D341Med (cell line): ENCODE measurements at regions not wholly inside any gene's neighbourhood (a gene's known extent, or its start where the extent isn't known, plus 50 kb on each side); places are given as distances from the start of the nearest gene placed in this dataset.

Experiments used
- DNase-seq: peaks from one replicate; pipeline ENCODE4 v3.0.0; 2012; ENCODE audit warnings: low spot score

DNA sequence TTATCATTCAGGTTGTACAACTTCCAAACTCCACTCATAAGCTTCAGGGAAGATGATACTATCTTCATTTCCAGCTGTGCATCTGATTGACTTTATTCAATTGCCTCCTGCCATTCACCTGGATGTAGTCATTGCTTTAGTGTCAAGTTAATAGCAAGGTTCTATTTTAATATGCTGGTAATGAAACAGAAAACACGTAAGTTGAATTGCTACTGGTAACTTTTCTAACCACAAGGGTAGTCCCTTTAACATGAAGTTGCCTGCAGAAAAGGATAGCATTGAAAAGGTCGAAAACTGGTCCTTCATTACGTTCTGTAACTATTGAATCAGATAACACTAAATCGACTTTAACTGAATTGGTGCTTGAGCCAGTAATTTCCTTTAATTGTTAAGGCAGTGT, 459.4 kb upstream of the CDH6 start:
- DNase-seq, result no peak

DNA sequence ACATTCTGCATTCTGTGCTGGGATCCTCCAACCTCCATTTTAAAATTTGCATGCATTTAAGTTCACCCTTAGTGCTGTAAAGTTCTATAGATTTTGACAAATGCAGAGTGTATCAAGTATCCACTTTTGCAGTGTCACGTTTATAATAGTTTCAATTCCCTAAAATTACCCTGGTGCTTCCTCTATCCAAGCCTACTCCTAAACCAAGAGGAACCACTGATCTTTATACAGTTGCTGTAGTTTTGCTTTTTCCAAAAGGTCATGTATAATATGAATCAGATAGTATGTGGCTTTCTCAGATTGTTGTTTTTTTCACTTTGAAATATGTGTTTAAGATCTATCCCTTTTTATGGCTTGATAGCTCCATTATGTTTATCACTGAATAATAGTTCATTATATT, 468.4 kb upstream of the CDH6 start:
- DNase-seq, result no peak

DNA sequence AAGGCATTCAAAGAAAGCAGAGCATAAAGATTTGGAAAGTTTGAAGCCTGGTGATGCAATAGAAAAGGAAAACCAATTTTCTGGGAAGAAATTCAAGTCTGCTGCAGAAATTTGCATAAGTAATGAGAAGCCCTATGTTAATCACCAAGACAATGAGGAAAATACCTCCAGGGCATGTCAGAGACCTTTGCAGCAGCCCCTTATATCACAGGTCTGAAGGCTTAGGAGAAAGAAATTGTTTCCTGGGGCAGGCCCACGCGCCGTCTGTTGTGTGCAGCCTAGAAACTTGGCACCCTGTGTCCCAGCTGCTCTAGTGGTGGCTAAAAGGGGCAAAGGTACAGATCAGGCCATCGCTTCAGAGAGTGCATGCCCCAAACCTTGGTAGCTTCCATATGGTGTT, 495.3 kb upstream of the CDH6 start:
- no peak for DNase-seq

DNA sequence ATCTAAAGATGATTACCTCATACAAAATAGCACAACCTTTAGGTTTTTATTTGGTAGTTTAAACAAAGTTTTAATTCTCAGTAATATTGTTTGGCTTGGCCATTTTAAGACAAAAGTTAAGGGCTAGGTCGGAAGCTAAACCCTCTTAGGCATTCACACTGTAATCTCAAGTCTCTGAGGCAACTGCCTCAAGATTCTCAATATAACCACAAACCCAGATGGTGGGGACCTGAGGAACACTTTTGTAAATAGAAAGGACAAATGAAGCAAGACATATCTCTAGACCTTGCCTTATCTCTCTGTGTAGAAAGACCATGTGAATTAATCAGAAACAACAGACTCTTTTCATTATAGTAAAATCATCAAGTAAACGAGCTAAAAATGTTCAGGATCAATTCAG, 500.2 kb upstream of the CDH6 start:
- DNase-seq, result no peak

DNA sequence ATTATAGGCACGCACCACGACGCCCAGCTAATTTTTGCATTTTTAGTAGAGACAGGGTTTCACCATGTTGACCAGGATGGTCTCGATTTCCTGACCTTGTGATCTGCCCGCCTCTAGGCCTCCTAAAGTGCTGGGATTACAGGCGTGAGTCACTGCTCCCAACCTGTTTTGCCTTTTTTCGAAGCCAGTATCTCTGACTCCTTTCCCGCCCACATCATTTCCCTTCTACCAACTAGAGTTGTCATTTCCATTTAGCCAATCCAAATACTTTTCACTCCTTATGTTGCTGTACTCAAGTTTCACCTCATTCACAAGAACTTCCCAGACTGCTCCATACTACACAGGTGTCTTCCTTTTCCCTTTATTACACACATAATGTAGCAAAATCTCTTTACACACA, 502.6 kb upstream of the CDH6 start:
- DNase-seq, result no peak

DNA sequence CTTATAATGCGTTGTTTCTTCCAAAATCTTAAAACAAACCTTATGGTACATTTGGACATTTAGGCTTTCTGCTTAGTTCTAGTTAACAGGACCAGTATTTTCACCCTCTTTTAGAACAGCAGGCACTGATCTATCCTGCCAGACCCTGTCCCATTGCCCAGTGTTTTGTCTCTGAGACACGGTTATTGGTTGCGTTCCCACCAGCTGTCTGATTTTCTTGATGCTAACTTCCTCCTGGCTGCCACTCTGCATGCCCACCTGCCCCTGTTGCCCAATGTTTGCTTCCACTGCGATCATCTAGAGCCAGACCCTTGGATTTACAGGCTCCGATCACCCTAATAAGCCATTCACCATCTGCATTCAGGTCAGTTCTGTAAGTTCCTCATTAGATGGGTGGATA, 506.0 kb upstream of the CDH6 start:
- no peak for DNase-seq

DNA sequence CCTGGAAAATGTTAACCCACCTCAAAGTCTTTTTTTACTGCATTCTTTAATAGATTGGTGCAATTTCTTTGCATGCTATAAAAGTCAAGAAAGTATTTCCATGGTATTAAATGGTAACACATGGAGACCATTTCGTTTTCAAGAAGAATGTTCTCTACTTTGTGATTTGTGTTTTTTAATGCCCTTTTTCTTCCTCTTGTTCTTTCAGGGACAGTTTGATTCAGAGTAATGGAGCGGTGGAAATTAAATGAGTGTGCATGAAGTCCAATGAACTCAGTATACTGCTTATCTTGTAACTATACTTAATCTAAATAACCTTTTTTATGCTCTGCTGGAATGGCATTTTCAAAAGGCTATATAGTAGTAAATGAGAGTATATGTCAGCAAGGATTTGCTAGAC, 507.0 kb upstream of the CDH6 start:
- DNase-seq, result no peak

DNA sequence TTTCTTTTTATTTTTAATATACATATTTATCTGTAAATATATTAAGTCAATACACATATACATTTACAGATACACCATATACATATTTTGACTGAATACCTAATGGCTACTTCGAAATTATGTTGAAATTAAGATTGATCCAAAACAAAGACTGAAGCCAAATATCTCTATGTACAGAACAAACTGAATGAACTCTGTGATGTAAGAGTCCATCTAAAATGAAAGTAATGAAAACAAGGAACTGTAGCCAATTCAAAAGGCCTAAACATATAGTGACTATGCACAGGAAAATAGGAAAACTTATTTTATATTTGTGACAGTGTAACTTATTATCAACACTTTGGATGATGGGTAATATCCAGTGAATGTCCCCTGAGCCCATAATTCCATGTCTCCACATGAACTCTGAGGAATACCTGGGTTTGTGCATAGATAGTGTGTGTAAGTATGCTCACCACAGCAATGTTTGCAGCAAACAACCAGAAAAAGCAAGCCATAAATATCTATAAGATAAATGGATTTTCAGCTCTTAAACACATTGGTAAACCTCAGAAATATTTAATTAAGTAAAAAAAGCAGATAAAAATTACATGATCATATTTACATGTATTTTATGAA, 517.2 kb upstream of the CDH6 start:
- DNase-seq, result no peak

DNA sequence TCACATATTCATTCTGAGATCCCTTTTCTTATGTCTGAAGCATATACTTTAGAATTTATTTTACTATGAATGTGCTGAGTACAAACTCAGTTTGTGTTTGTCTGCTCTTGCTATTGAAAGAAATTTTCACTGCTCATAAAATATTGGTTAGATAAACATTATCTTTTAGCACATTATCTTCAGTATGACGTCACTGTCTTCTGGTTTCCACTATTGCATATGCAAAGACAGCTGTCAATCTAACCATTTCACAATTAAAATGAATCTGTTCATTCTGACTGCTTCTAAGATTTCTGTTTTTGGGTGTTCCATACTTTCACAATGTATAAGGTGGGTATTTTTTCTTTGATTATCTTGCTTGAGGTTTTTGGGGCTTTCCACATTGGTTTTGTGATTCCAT, 526.2 kb upstream of the CDH6 start:
- no peak for DNase-seq

DNA sequence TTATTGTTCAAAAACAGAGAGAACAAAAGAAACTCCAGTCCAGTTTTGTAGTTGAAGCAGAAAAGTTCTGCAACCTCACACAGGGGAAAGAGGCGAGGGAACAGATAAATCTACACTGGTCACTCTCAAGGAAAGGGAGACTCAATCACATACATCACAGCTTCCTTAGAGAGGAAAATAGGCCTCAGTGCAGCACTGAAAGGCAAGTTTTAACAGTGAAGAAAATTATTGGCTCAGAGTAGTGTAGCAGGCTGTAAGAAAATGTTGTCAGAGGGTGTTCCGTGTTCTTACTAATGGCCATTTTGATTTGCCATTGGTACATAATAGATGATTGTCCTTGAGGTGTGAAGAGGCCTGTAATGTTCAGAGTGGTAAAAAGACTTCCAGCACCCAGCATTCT, 530.0 kb upstream of the CDH6 start:
- DNase-seq, result no peak

DNA sequence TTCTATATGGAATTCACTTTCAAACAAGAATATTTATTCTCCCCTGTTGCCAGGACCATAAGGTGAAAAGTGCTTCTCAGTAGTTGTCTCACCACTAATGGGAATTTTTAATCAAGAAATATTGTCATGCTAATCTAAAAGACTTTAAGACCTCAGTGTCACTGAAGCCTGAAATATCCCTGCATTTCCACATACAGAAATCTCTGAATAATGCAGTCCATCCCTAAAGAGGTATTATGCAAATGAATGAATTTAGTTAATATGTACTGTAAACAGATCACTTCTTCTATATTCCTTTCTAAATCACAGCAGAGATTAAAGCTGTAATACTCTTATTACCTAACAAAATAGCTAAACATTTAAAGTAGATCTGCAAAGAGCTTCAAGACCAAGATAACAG, 531.1 kb upstream of the CDH6 start:
- no peak for DNase-seq

DNA sequence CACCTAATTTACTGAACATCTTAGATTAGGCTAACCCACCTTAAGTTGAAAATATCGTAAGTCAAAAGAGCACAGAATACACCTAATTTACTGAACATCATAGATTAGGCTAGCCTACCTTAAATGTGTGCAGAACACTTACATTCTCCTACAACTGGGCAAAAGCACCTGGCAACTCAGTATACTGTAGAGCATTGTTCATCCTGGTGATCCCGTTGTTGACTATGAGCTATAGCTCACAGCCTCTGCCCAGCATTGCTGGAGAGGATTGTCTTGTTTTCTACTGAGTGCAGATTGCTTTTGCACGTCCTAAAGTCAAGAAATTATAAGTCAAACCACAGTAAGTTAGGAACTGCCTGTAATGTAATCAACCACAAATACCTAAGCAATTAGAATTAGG, 531.8 kb upstream of the CDH6 start:
- no peak for DNase-seq

DNA sequence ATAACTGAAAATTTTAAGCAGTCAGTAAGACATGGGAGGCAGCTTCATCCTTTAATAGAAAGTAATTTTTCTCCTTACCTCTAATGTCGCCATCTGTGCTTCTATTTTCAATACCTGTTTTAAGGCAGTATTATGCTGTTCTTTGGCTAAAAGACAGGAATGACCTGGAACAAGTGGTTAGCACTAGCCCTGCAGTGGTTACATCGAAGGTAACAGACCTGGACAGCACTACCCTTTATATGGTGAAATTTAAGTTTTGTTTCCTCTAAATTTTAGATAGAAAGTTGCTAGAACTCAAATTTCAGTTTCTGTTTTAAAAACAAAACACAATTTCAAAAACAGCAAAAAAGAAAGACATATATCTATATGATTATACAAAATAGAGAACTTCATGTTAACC, 534.1 kb upstream of the CDH6 start:
- DNase-seq, result no peak

DNA sequence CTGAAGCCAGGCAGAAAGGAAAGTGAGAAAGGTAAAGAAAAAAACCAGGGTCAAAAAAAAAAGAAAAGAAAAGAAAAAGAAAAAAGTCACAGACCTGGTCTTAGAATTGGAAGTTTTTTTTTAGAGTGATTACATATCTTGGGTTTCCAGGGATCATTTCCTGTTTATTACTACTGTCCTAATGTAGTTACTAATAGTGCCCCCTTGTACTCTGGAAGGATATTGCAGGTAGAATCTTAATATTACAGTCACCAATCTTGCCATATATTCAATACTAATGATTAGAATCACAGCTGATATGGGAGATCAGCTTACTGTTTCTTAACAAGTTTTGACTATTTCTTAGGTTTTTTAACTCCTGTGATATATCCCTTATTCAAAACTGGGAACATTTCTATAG, 543.2 kb upstream of the CDH6 start:
- DNase-seq, result no peak

DNA sequence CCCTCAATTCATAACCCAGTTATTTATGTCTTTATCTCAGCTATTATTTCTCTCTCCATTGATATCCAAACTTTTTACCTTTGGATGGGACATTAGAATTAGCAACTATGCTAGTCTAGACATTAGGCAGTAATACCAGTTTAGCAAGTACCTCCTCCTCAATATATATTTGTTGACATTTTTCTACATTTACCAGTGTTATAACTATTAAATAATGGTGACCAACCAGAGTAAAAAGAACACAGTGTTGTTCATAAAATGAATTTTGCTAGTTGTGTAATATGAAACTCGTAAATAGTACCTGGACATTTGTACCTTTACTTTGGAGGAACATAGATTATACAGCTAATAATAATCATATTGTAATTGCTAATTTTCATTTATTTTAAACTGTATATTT, 554.6 kb upstream of the CDH6 start:
- DNase-seq, result no peak

DNA sequence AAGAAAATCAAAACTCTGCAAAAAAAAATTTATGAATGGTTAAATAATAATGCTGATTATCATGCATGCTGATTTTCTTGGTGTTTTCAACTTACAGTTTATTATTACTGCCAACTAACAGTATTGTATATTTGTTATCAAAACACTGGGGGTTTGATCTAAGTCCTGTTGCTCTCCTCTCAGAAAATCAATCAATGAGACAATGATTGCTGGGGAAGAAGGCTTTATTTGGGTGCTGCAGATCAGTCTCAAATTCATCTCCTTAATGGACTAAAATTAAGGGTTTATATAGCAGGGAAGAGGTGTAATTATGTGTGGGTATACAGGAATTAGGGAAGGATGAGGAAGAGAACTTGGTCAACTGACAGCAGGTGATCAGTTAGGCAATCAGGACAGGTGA, 565.5 kb upstream of the CDH6 start:
- DNase-seq, result no peak

DNA sequence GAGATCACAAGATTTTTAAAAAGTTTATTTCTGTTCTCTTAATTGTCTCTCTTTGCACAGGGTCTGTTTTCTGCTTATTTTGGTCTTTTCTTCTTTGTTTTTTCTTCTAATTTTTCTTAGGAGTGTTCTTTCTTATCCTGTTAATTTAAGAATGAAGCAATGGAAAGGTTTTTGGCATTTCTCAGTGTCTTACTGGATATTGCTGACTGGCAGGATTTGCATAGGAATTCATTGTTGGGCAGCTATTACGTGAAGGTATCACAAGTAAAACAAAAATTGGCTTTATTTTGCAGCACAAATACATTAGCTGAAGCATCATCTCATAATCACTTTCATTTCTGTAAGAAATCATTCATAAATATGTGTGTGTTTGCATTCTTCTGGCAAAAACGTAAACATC, 566.9 kb upstream of the CDH6 start:
- no peak for DNase-seq

DNA sequence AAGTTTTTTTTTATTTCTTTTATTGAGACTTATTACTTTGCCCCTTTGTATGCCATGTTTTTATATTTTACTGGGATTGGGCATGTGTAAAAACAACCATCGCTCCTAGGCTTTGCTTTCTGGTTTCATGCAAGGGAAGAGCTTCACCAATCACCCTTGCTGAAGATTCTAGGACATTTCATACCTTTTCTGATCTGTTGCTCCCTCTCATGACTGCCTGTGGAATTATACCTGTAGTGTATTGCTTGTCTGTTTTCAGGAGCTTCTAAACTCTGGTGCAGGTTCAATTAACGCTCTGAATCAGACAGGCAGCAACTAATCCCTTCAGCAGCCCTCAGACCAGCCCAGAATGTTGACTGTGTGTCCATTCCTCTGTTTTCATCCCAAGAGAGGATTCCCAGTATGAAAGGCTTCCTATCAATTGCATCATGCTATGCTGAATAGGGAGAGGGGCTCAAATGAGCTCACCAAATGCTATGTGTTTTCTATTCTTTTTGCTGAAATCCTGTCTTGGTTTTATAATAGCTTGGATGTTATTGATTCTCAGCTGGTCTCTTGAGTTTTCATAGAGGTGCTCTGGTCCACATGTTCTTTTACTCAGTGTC, 572.9 kb upstream of the CDH6 start:
- DNase-seq, result no peak

DNA sequence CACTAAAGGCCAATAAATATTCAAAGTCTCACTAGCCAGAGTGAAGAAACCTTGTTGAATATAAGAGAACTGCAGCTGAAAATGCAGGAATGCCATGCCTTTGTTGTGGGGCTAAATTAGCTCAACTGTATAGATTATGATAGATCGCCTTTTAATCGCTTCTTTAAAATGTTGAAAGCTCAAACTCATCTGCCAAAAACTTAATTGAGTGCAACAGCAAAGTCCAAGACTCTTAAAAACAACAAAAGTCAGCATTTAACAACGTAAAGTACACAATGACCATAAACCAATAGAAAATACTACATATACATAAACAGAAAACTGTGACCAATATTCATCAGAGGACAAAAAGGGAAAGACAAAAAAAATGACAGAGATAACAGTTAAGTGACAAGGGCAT, 585.0 kb upstream of the CDH6 start:
- DNase-seq, result no peak

DNA sequence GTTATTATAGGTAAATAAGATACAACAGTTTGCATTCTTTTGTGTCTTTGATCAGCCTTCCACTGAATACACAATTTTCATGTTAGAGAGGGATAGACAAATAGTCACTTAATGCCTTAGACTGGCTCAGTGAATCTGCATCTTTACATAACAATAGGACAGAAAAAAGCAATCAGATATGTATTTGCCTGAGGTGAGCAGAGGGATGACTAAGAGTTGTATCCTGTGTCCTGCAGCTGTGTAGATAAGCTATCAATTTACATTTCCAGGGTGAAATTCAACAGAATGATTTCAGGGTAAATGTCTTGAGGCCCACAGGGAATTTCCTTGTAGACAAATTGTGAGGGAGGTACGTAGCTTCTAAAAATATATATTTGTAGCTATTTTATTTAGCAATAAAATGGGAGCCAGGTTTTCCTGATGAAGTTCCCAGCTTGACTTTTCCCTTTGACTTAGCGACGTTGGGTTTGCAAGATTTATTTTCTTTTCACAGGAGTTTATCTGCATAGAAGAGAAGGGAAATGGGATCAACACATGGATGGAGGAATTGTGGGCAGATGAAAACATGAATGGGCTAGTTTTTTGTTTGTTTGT, 586.1 kb upstream of the CDH6 start:
- DNase-seq, result no peak

DNA sequence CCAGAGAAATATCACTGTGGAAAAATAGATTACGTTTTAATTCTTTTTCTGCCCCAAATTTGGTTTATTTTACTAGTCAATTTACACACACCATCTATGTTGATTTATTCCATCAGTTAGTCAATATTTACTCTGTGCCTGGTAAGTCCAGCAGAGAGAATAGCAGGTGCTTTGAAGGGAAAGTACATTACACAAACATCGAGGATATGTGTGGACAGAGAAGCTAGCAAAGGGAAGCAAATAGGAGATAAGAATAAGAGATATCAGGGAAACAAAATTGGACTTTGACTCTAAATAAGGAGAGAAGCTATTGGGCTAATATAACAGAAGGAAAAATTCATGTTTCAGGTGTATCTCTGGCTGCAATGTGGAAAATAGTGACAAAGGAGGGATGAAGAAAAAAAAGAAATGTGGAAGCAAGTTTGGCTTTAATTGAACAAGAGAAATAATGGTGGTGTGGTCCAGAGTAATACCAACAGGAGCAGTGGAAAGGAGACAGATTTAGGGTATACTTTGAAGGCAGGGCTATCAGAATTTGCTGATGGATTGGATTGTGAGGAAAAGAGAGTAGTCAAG, 587.7 kb upstream of the CDH6 start:
- no peak for DNase-seq

DNA sequence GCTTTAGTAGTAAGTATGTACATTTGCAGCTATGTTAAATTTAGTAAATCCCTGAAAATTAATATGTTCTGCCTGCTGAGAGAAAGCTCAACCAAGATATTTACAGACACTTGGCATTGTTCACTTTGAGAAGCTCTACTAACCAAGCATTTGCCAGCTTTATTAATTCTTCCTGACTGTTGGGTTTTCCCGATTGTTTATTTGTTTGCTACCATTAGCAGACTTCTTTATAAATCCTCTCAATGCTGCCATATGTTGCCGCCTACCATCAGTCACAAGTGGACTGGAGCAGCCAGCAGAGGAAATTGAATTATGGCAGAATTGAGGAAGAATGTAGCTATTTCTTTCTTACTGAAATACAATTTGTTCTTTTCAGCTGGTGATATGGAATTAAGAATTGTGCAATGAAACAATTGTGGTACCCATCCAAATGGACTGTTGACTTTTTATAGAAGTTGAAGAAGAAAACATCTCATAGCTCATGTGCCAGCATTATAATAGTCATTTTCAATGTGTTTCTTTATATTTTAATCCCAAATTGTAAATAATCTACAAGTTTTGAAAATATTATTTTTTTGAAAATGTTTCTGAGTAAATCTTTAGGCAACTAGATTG, 588.7 kb upstream of the CDH6 start:
- peak; percentile 20 for DNase-seq

DNA sequence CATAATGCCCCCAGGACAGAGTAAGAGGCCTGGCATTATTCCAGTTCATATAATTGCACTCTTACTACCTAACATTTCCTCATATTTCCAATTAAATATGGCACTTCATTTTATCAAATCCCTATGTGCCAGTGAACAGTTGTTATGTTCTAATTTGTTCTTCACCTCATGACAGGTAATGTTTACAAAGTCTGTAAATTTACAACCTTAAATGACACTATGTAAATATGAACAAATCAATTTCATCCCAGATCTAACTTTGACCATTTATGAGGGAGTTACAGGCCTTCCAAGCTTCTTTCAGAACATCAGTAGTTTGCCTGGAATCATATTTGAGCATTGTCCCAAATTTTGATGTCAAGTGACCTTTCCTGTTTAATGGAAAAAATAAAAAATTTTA, 592.6 kb upstream of the CDH6 start:
- DNase-seq, result no peak
